WTC11 (cell line): ENCODE measurements at regions not wholly inside any gene's neighbourhood (a gene's known extent, or its start where the extent isn't known, plus 50 kb on each side); places are given as distances from the start of the nearest gene placed in this dataset.

Experiments used
- ATAC-seq: fragments of 200-7000 bp; cut with Tn5 transposase; 2 replicates; pipeline ENCODE4 v1.10.0; 2021; ENCODE audit warnings: mild to moderate bottlenecking, moderate library complexity
- CTCF ChIA-PET: fragments of 300-600 bp; sonication (Branson Sonifier 250); formaldehyde crosslinking; loops from one replicate; lab custom pipeline; 2021; ENCODE audit warnings: antibody characterized with exemption; lab: Charles Lee
- POLR2A ChIA-PET: fragments of 350-600 bp; sonication (Branson Sonifier 250); formaldehyde crosslinking; loops from one replicate; lab custom pipeline; 2021; ENCODE audit warnings: antibody characterized with exemption; lab: Charles Lee
- DNase-seq: peaks from one replicate; pipeline ENCODE4 v3.0.0; 2021; ENCODE audit warnings: low spot score
- H3K27ac Mint-ChIP-seq: 2 replicates; pipeline ENCODE4 v1.8.0; 2021; ENCODE audit warnings: mixed read lengths
- H3K27me3 Mint-ChIP-seq: 2 replicates; pipeline ENCODE4 v1.8.0; 2021; ENCODE audit warnings: low read depth, mild to moderate bottlenecking, moderate library complexity, mixed read lengths
- H3K36me3 Mint-ChIP-seq: 2 replicates; pipeline ENCODE4 v1.8.0; 2021; ENCODE audit warnings: mixed read lengths
- H3K4me1 Mint-ChIP-seq: 2 replicates; pipeline ENCODE4 v1.8.0; 2022; ENCODE audit warnings: mixed read lengths
- H3K4me3 Mint-ChIP-seq: 2 replicates; pipeline ENCODE4 v1.8.0; 2021; ENCODE audit warnings: mild to moderate bottlenecking, moderate library complexity, mixed read lengths
- H3K9me3 Mint-ChIP-seq: 2 replicates; pipeline ENCODE4 v1.8.0; 2021; ENCODE audit warnings: mixed read lengths
- ATF3 ChIP-seq: sonication (generic); formaldehyde crosslinking; conservative IDR thresholded peaks from 2 replicates; pipeline ENCODE4 v1.8.1; 2022; ENCODE audit warnings: mild to moderate bottlenecking, missing genetic modification reagents
- CTCF ChIP-seq: fragments of 200-600 bp; IDR thresholded peaks from 2 replicates; pipeline ENCODE4 v1.8.0; 2022; ENCODE audit warnings: antibody characterized with exemption
- E2F4 ChIP-seq: sonication (generic); formaldehyde crosslinking; IDR thresholded peaks from 2 replicates; pipeline ENCODE4 v1.8.1; 2022; ENCODE audit warnings: low read depth, mild to moderate bottlenecking, moderate library complexity, missing genetic modification reagents, borderline replicate concordance
- EMX1 ChIP-seq: fragments of 250-450 bp; sonication (Bioruptor Pico); IDR thresholded peaks from 2 replicates; pipeline ENCODE4 v1.8.0; 2021; ENCODE audit warnings: mild to moderate bottlenecking
- FOXJ3 ChIP-seq: sonication (generic); formaldehyde crosslinking; IDR thresholded peaks from 2 replicates; pipeline ENCODE4 v1.9.0; 2021; ENCODE audit warnings: missing genetic modification reagents, mild to moderate bottlenecking, borderline replicate concordance
- FOXK1 ChIP-seq: sonication (generic); formaldehyde crosslinking; IDR thresholded peaks from 2 replicates; pipeline ENCODE4 v1.8.0; 2022; ENCODE audit warnings: mild to moderate bottlenecking, moderate library complexity, missing genetic modification reagents
- FOXP1 ChIP-seq: sonication (generic); formaldehyde crosslinking; IDR thresholded peaks from 2 replicates; pipeline ENCODE4 v1.8.0; 2022; ENCODE audit warnings: missing genetic modification reagents, mild to moderate bottlenecking, moderate library complexity, borderline replicate concordance
- MAX ChIP-seq: sonication (generic); formaldehyde crosslinking; IDR thresholded peaks from 2 replicates; pipeline ENCODE4 v1.8.0; 2022; ENCODE audit warnings: mild to moderate bottlenecking, missing genetic modification reagents
- MXD4 ChIP-seq: fragments of 250-450 bp; sonication (Bioruptor Pico); IDR thresholded peaks from 2 replicates; pipeline ENCODE4 v1.8.0; 2021; ENCODE audit warnings: mild to moderate bottlenecking, moderate library complexity, borderline replicate concordance
- NFATC4 ChIP-seq: fragments of 250-450 bp; sonication (Bioruptor Pico); IDR thresholded peaks from 2 replicates; pipeline ENCODE4 v1.9.0; 2021; ENCODE audit warnings: mild to moderate bottlenecking
- NR1H2 ChIP-seq: sonication (generic); formaldehyde crosslinking; IDR thresholded peaks from 2 replicates; pipeline ENCODE4 v1.9.0; 2021; ENCODE audit warnings: mild to moderate bottlenecking, moderate library complexity, missing genetic modification reagents
- NR2C2 ChIP-seq: sonication (generic); formaldehyde crosslinking; IDR thresholded peaks from 2 replicates; pipeline ENCODE4 v1.8.0; 2022; ENCODE audit warnings: mild to moderate bottlenecking, missing genetic modification reagents
- NR3C1 ChIP-seq: sonication (generic); formaldehyde crosslinking; conservative IDR thresholded peaks from 2 replicates; pipeline ENCODE4 v1.8.1; 2023; ENCODE audit warnings: low read depth, mild to moderate bottlenecking, missing genetic modification reagents
- PREB ChIP-seq: sonication (generic); formaldehyde crosslinking; IDR thresholded peaks from 2 replicates; pipeline ENCODE4 v1.8.1; 2022; ENCODE audit warnings: mild to moderate bottlenecking, missing genetic modification reagents, moderate library complexity, borderline replicate concordance
- RELA ChIP-seq: sonication (generic); formaldehyde crosslinking; IDR thresholded peaks from 2 replicates; pipeline ENCODE4 v1.8.1; 2022; ENCODE audit warnings: missing genetic modification reagents, mild to moderate bottlenecking, borderline replicate concordance
- RORB ChIP-seq: fragments of 250-450 bp; sonication (Bioruptor Pico); IDR thresholded peaks from 2 replicates; pipeline ENCODE4 v1.9.0; 2021; ENCODE audit warnings: mild to moderate bottlenecking
- SOX15 ChIP-seq: fragments of 250-450 bp; sonication (Bioruptor Pico); IDR thresholded peaks from 2 replicates; pipeline ENCODE4 v1.9.0; 2021; ENCODE audit warnings: mild to moderate bottlenecking
- SP1 ChIP-seq: sonication (generic); formaldehyde crosslinking; conservative IDR thresholded peaks from 2 replicates; pipeline ENCODE4 v1.8.1; 2022; ENCODE audit warnings: missing genetic modification reagents
- ZNF219 ChIP-seq: sonication (generic); formaldehyde crosslinking; IDR thresholded peaks from 2 replicates; pipeline ENCODE4 v1.8.0; 2023; ENCODE audit warnings: missing genetic modification reagents, mild to moderate bottlenecking, borderline replicate concordance
- ZNF232 ChIP-seq: sonication (generic); formaldehyde crosslinking; IDR thresholded peaks from 2 replicates; pipeline ENCODE4 v1.8.0; 2022; ENCODE audit warnings: mild to moderate bottlenecking, missing genetic modification reagents
- ZNF425 ChIP-seq: fragments of 250-450 bp; sonication (Bioruptor Pico); conservative IDR thresholded peaks from 2 replicates; pipeline ENCODE4 v1.9.0; 2021; ENCODE audit warnings: mild to moderate bottlenecking
- ZNF512 ChIP-seq: sonication (generic); formaldehyde crosslinking; IDR thresholded peaks from 2 replicates; pipeline ENCODE4 v1.8.1; 2022; ENCODE audit warnings: missing genetic modification reagents, borderline replicate concordance
- ZNF532 ChIP-seq: fragments of 250-450 bp; sonication (Bioruptor Pico); IDR thresholded peaks from 2 replicates; pipeline ENCODE4 v1.9.0; 2021; ENCODE audit warnings: mild to moderate bottlenecking, borderline replicate concordance

GRCh38 chrX:39049975-39050374, 248.7 kb downstream of the MID1IP1 start:
- Mint-ChIP-seq H3K4me3 (no peak overlapping the region), H3K36me3 (no peaks in the 10 kb centered on the region), H3K27me3 (no peaks in the 10 kb centered on the region), H3K4me1 (peaks cover 3% of the 10 kb centered on the region), H3K27ac (no peak overlapping the region), H3K9me3 (peaks cover 7% of the 10 kb centered on the region; the same call in 1 of the 2 replicates)
- ChIA-PET POLR2A (no interaction called here), CTCF (interaction anchor here (0.6 kb wide), 1 partner anchor 112 kb away, joined by 3 read pairs; no protein-coding TSS in a partner anchor)
- TF ChIP-seq FOXJ3 (no peak), NR2C2 (CRISPR knock-in tag) (no peak), EMX1 (CRISPR knock-in tag) (no peak), PREB (no peak), ZNF532 (CRISPR knock-in tag) (no peak), CTCF (no peak), ZNF425 (CRISPR knock-in tag) (no peak), ZNF219 (CRISPR knock-in tag) (no peak)
- DNase-seq (no peak), ATAC-seq (no peak)

GRCh38 chrX:39050427-39050826, 249.2 kb downstream of the MID1IP1 start:
- H3K27me3 Mint-ChIP-seq: no peaks in the 10 kb centered on the region
- H3K9me3 Mint-ChIP-seq: peaks cover 4% of the 10 kb centered on the region; the same call in 1 of the 2 replicates
- no peak for ATAC-seq
- H3K27ac Mint-ChIP-seq: no peak overlapping the region
- POLR2A ChIA-PET: no interaction called here
- no peaks in the 10 kb centered on the region for H3K36me3 Mint-ChIP-seq
- peaks cover 3% of the 10 kb centered on the region for H3K4me1 Mint-ChIP-seq
- DNase-seq: no peak
- no peak overlapping the region for H3K4me3 Mint-ChIP-seq
- CTCF ChIA-PET: interaction anchor here (0.6 kb wide), 1 partner anchor 112 kb away, joined by 3 read pairs; no protein-coding TSS in a partner anchor
- TF ChIP-seq MAX (CRISPR knock-in tag): no peak
- no peak for TF ChIP-seq ZNF512
- no peak for TF ChIP-seq MXD4 (CRISPR knock-in tag)
- TF ChIP-seq FOXJ3: no peak
- no peak for TF ChIP-seq E2F4 (CRISPR knock-in tag)
- TF ChIP-seq ATF3: no peak
- no peak for TF ChIP-seq RORB (CRISPR knock-in tag)
- no peak for TF ChIP-seq NFATC4 (CRISPR knock-in tag)
- no peak for TF ChIP-seq NR3C1 (CRISPR knock-in tag)
- no peak for TF ChIP-seq NR1H2 (CRISPR knock-in tag)
- TF ChIP-seq SP1 (CRISPR knock-in tag): no peak
- TF ChIP-seq ZNF232 (CRISPR knock-in tag): no peak
- TF ChIP-seq FOXK1 (CRISPR knock-in tag): no peak
- TF ChIP-seq RELA (CRISPR knock-in tag): no peak
- TF ChIP-seq SOX15: no peak
- no peak for TF ChIP-seq FOXP1 (CRISPR knock-in tag)
